Stimulated activated CD4-positive, alpha-beta T cell treated with anti-CD3 and anti-CD28 coated beads, Interleukin-12 subunit alpha, Interleukin-12 subunit beta, amount 100 ng/mL, for 48 hours (primary cell): ENCODE measurements at regions not wholly inside any gene's neighbourhood (a gene's known extent, or its start where the extent isn't known, plus 50 kb on each side); places are given as distances from the start of the nearest gene placed in this dataset.

ENCODE experiments used
- DNase-seq, 3 donors: peaks; one replicate each; pipeline ENCODE4 v3.0.0-alpha.2; 2020; ENCODE audit warnings: low read depth in 2 of 3, low spot score in 1 of 3

DNA sequence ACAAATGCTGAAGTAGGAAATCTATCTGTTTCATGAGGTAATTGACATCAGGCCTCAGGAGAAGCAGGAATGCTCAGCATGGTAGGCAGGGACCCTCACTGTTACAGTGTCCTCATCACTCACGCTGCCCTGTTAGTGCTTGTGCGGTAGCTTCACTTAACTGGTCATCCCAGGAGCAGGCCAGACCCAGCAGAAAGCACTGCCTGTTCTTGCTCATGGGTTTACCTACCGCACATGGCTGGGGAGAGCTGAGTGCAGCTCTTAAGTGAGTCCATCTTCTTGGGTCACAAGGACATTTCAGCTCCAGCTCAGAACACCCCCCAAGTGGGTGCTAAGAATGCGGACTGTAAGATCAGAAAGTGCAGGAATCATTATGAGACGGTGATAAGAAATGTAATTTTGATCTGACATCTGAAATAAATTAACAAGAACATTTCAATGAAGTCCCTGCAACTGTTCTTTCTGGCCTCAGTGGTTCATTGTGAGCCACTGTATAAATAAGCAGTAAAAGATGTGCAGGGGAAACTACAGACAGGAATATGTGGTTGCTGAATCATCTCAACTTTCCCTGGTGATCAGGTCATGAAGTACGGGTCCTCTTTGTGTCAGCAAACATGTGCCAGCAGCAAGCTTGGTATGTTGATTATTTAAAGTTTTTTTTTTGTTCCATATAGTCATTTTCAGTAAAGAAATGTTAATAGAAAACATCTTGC, 757.7 kb upstream of the TMEM132C start:
- DNase-seq, result no peak

DNA sequence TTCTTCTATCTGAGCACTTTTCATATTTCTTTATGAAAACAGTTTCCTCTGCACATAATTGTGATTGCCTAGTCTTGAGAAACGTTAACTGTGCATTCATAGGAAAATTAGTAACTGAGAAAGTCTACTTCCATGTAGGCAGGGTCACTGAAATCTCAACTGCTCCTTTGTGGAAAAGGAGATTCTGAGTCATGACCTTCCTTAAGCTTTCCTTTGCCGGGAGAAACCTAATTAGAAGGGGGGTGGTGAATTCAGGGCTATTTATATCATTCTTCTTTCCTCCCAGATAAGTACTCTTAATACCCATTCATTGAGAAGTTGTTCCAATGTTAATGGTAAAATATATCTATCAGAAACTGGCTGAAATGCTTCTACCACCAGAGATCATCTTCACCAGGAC, 751.0 kb upstream of the TMEM132C start:
- no peak for DNase-seq

DNA sequence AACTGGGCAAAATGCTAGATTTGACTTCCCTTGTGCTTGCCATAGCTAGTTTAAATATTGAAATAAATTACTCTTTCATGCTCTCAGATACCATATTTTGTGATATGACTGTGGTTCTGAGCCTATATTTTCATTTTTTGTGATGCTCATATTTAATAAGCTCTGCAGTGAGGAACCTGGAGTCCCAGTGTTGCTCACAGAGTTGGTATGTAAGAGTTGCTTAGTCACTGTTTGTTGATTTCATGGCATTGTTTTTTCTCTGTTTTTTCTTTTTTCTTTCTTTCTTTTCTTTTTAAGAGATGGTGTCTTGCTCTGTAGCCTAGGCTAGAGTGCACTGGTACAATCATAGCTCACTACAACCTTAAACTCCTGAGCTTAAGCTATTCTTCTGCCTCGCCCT, 750.5 kb upstream of the TMEM132C start:
- no peak for DNase-seq

DNA sequence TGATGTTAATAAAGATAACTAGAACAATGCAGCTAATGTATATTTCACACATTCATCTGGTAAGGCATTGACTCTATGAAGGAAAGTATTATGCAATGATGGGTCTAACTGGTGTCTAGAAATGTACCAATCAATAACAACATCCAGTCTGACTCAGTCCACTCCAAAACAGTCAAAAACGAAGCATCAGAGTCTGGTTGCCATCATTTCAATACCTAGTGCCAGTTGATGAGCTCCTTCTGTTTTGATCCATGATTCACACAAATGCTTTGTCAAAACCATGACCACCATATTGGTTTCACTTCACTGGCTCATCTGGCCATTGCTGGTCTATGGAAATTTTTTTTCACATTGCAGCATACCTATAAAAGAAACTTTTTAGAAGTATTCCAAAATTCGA, 747.2 kb upstream of the TMEM132C start:
- DNase-seq, result no peak

DNA sequence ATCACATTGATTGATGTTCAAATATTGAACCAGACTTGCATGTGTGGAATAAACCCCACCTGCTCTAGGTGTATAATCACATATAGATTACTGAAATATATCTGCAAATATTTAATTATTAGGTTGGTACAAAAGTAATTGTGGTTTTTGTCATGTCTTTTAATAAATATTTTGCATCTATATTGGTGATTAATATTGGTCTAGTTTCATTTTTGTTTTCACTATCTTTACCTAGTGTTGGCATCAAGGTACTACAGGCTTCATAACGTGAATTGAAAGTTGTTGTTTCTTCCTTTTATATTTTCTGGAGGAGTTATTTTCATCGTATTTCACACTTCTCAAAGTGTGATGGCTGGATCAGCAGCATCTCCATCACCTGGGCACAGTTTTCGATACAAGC, 740.0 kb upstream of the TMEM132C start:
- no peak for DNase-seq

DNA sequence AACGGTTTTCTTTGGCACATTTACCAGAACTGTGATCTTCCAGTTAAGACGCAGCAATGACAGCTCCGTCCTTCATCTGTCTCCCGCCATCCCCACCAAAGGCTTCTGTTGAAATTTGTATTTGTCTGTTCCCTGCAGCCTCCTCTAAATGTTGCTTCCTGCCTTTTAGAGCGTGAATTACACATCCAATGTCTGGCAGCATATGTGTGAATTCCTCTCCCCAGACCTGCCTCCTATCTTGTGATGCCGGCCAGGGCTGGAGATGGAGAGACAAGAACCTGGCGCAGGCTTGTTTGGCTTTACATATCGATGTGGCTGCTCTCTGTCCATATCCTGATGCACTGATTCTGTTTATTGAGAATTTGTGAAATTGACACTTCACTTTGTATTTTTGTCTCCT, 738.4 kb upstream of the TMEM132C start:
- no peak for DNase-seq

DNA sequence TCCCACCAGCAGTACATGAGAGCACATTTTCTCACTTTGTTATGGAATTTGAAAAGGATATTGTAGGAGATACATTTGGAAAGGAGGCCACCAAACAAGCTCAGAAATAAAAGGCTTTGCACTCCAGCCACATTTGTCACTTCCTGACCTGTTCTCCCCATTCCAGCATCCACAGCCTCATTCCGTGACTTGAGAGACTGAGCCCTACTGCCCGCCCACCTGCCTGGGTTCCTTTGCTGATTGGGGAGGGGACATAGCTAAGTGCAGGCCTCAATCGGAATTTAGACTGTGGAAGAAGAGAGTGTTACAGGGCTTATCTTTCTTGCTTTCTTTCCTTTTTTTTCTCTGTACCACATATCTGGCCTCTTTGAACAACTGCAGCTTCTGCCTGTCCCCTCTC, 735.4 kb upstream of the TMEM132C start:
- DNase-seq, result no peak

DNA sequence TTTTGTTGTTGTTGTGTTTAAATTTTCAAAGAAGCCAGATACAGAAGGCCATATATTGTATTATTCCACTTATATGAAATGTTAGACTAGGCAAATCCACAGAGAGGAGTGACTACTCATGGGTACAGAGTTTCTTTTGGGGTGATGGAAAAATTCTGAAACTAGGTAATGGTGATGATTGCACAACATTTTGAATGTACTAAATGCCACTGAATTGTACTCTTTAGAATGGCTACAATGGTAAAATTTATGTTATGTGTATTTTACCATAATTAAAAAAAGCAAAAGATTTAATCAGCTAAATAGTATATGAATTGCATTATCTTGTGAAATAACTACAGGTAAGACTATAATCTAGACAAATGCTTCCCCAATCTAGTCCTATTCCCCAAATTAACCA, 733.6 kb upstream of the TMEM132C start:
- DNase-seq, result no peak

DNA sequence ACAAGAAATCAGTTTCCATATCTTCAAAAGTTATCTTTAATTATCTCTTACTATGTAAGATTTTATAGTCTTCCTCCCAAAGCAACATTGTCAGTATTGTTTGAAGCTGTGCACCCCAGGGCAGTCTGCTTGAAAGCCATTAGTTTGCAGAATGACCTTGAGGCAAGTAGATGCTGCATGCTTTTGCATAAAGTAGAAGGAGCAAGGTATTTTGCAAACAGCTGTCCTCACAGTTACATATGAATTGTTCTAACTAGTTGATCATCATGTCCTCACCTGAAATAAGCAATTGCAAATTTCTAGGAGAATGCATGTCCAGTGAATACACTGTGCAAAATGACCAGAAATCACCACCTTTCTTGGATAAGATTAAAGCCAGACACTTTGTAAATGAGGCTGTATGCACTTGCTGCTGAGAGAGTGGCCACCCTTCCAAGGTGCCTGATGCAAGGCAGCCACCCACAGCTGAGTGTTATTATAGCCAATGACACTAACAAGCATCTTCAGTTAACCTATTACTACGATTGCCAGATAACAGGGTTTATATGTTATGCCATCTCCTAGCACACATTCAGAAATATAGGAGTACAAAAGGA, 730.0 kb upstream of the TMEM132C start:
- no peak for DNase-seq

DNA sequence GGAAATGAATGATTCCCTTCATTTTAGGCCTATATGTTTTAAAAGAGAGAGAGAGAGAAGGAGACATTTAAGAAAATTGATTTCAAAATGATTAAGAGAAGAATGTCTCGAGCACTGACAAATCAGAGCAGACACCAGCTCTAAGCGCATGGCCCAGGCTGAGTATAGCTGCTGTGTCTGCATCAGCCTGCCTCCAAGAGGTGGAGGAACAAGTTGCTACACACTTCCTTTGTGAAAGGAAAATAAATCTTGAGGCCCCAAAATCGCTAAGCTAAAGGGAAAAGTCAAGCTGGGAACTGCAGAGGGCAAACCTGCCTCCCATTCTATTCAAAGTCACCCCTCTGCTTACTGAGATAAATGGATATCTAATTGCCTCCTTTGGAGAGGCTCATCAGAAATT, 728.7 kb upstream of the TMEM132C start:
- no peak for DNase-seq

DNA sequence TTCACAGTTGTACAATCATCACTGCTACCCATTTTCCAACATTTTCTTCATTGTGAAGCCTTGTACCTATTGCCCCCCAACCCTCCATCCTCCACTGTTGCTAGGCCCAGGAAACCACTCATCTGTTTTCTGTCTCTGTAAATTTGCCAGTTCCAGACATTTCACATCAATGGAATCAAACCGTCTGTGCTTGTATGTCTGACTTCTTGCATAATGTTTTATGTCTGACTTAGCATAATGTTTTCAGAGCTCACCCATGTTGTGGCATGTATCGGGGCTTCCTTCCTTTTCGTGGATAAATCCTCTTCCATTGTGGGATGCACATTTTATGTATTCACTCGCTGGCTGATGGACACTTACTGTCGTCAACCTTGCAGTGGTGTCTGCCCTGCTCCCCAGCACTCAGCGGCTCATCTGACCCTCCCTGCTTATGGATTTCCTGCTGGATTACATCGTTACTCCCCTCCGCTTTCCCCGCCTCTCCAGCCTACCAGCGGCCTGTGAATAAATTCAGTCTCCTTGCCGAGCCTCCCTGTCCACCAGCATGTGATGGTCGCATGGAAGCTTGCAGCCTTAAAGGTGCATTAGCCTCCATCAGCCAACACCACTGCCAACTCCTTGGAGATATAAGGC, 727.6 kb upstream of the TMEM132C start:
- DNase-seq, result no peak

DNA sequence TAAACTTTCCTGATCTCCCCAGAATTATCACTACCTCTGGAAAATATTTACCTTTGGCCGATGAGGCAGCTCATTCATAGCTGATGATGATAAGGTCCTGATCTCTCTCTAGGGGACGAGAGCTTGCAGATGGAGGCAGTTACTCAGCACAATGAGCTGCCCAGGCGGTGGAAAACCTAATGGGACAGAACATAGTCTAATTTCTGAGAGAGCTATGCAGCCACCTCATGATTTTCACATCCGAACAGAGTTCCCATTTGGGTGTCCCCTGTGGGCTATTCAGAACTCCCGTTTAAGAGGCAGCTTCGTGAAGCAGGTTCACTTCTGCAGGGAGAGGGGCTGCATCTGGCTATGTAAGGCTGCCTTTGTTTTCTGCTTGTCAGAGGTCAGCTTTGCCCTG, 724.6 kb upstream of the TMEM132C start:
- no peak for DNase-seq

DNA sequence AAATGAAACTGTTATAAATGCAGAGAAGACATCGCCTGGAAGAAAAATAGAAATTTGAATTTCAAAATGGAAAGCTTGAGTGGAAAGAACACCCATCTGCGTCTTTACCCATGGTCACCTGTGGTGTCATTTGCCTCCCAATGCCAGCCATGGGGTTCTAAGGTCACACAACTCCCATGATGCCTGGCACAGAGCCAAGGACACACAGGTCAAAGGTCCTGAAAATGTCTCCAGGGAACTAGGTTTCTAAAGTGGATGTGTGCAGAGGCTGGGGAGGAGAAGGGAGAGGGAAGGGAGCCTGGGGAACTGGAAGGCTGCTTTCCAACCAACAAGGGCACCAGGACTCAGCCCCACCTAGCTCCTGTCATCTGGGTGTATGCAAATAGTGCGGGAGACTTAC, 724.0 kb upstream of the TMEM132C start:
- DNase-seq, result no peak

DNA sequence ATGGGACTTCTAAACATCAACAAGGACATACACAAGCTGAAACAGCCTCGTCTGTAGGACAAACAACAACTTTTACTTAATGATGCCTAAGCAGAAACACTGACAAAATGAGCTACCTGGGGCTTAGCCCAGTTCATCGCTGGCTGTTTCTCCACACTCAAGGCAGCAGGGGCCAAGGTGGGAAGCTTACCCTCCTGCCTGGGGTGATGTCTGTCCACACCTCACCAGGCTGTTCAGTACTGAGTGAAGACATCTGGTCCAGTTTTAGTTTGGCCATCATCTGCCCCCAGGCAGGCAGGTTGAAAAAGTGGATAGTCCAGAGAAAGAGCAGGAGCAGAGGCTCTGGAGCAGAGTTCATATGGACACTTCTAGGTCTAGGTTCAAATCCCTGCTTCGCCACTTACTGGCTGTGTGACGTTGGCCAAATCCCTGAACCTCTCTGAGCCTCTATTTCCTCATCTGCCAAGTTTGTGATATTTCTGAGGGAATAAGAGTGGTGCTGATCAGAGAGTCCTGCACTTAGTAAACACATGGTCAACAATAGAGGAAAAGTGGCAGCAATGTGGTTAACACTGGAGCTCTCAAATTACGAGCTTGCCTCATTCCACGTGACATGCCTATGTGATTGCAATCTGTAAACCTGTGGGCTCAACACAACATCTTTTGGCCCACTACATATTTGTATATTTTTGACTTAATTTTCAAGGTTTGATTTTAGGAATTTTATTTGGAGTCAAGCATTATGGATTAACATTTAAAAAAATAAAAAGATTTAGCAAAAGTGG, 720.1 kb upstream of the TMEM132C start:
- no peak for DNase-seq

DNA sequence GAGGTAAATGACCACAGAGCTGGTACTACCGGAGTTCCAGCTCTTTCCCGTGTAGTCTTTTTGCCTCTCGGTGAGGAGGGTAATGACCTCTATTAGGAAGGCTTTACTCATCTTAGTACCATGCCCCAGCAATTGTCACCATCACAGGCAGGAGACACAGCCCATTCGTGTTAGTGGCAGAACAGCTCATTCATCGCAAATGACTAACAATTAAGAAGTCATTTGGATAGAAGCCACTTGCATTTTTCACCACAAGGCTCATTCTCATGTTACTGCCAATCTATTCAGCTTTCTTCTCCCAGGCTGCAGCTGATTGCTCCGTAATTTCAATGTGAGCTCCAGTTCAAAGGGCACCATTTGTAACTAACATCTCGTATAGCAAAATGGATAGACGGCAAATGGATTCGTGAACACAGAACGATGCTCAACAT, 718.8 kb upstream of the TMEM132C start:
- no peak for DNase-seq

DNA sequence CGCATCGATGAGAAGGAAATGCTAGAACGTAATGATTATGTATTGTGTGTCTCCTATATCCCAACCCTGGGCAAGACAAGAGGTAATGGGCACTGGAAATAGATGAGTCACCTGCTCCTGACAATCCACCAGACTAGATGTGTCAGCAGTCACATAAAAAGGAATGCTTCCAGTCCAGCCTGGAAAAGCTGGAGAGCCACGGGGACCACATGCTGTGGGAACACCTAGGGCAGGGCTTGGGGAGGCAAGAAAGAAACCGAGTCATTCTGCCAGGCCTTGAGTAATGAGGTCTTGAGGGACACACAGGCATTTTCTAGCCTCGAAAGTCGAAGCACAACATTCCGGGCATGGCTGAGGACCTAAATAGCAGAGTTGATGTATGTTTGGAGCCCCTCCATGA, 716.7 kb upstream of the TMEM132C start:
- no peak for DNase-seq

DNA sequence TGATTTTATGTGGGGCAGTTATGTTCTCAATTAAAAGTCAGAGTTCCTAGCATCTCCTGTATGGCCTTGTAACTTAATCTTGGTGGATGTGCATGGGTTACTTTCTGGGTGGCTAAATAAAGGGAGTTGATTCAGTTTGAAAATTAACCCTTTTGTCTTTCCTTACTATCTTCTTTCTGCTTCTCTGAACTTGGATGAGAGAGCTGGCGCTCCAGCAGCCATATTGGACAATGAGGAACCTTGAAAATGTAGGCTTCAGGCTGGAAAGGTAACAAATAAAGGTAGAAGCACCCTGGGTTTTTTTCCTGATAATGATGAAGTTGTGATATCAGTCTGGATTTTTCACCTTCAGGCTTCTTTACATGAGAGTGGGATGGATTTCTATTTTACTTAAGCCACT, 714.1 kb upstream of the TMEM132C start:
- no peak for DNase-seq

DNA sequence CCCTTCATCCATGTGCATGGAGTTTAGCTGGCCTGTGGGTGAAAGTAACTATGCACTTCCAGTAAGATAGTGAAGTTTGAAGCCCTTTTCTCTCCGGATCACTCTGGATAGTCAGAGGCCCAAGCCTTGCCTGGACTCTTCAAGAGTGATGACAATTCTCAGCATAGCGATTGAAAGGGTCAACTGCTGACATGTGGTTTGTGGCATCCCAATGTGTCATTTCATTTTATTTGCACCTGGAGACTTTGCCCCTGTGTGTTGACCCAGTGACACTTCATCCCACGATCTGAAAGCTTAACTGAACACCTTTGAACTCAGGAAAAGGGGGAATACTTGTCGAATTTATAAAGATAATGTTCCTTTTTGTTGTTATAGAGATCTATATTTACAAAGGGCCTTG, 711.9 kb upstream of the TMEM132C start:
- DNase-seq, result no peak

DNA sequence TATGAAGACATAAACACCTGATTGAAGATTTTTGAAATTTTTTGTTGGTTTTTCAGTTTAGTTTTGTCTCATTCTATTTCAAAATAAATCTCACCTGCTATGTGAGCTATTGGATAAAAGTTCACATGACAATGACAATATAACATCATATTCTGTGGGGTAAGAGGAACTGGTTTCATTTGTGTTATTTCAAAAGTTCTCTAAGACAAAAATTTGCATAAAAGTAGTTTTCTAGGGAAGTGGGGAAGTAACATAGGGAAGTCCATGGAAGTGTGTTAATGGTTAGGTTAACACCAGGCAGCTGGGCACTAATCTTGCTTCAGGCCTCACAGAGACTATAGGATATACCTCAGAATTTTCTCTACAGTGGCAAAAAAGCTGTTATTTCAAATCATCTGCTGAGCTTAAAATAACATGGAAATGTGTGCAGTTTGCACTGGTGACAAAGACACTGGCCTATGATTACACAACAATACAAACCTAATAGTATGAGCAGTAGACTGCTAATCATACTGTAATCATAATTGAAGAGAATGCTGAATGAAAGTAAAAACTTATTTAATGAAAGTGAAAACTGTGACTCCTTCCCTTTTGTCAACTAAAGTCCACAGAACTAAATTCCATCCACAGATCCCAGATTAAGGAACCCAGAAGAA, 710.6 kb upstream of the TMEM132C start:
- no peak for DNase-seq

DNA sequence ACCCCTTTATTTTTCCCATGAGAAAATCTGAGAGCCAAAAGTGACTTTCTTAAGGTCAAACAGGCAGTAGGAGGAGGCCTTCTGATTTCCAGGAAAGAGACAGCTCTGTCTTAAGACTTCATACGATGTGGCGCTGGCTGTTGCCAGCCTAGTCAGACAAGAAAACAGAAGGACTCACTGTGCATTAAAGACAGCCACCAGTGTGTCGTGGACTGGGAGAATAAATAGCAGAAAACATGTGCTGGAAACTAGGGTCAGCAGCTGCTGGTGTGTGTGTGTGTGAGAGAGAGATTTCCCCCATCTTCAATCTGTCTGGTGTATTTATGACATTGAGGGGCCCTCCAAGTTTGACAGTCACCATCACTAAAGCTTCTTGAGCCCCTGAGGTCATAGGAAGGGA, 708.6 kb upstream of the TMEM132C start:
- no peak for DNase-seq

DNA sequence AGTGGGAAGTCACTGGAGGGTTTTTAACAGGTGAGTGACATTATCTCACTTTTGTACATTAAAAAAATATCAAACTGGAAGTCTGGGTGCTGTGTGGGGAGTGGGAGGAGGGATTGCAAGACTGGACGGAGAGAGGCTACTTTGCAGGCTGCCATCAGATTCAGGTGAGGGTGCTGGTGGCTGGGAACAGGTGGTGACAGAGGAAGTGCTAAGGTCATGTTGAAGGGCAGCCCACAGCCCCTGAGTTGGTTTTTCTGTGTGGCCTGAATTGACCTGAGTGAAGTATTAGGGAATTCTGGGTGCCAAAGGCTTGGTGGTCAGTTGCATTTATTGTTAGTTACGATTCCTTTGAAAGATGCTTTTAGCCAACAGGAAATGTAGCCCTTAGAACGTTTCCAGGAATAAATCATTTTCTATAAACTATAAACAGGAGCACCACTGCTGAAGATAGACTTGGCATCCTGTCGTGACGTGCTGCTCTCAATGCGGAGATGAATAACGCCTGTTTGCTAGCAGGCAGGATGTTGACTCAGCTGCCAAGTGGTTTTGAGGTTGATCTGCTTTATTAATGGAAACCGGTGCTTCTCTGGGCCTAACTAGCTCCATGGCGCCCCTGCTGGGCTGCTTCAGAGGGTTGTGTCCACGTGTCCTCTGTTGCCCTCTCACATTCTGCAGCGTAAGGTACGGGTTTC, 707.5 kb upstream of the TMEM132C start:
- peak; percentile 49 to 66 (median 58) for DNase-seq
